Hepatocyte (in vitro differentiated cells): ENCODE measurements at regions not wholly inside any gene's neighbourhood (a gene's known extent, or its start where the extent isn't known, plus 50 kb on each side); places are given as distances from the start of the nearest gene placed in this dataset.

Experiments used
- EZH2 ChIP-seq: fragments of 200-600 bp; sonication (generic); IDR thresholded peaks from 2 replicates; pipeline ENCODE4 v1.6.1; 2016; ENCODE audit warnings: antibody characterized with exemption, mild to moderate bottlenecking, borderline replicate concordance
- TF ChIP-seq, protein P1 (sequence below): fragments of 200-600 bp; sonication (generic); IDR thresholded peaks from 2 replicates; pipeline ENCODE4 v1.5.1; 2016; ENCODE audit warnings: antibody characterized with exemption, mild to moderate bottlenecking; ENCODE audit not compliant: poor library complexity

DNA sequence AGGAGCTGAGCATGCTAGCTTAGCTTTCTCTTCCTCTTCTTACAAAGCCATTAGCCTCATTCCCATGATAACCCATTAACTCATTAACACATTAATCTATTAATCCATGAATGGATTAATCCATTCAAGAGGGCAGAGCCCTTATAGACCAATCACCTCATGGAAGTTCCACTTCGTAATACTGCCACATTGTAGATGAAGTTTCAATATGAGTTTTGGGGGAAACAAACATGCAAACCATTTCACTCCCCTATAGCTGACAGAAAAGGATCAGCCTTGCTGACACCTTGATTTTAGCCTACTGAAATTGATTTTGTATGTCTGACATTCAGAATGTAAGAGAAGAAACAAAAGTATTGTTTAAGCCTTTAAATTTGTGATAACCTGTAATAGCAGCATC, 251.8 kb upstream of the GALNTL6 start:
- TF ChIP-seq, protein P1, sequence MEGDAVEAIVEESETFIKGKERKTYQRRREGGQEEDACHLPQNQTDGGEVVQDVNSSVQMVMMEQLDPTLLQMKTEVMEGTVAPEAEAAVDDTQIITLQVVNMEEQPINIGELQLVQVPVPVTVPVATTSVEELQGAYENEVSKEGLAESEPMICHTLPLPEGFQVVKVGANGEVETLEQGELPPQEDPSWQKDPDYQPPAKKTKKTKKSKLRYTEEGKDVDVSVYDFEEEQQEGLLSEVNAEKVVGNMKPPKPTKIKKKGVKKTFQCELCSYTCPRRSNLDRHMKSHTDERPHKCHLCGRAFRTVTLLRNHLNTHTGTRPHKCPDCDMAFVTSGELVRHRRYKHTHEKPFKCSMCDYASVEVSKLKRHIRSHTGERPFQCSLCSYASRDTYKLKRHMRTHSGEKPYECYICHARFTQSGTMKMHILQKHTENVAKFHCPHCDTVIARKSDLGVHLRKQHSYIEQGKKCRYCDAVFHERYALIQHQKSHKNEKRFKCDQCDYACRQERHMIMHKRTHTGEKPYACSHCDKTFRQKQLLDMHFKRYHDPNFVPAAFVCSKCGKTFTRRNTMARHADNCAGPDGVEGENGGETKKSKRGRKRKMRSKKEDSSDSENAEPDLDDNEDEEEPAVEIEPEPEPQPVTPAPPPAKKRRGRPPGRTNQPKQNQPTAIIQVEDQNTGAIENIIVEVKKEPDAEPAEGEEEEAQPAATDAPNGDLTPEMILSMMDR: no peak
- no peak for TF ChIP-seq EZH2
